GM23338 (cell line): ENCODE measurements at regions not wholly inside any gene's neighbourhood (a gene's known extent, or its start where the extent isn't known, plus 50 kb on each side); places are given as distances from the start of the nearest gene placed in this dataset.

ENCODE experiments used
- ATAC-seq: fragments of 200-7000 bp; cut with Tn5 transposase; 3 replicates; pipeline ENCODE4 v1.9.1; 2020
- DNase-seq: peaks from one replicate; pipeline ENCODE4 v3.0.0-alpha.2; 2015; ENCODE audit warnings: low spot score
- H2AFZ ChIP-seq: fragments of 200-600 bp; sonication (generic); 2 replicates; pipeline ENCODE4 v1.8.0; 2016; ENCODE audit warnings: antibody characterized with exemption, mild to moderate bottlenecking, moderate library complexity
- H3F3A ChIP-seq: fragments of 200-600 bp; sonication (generic); replicated peaks from 2 replicates; pipeline ENCODE4 v1.8.0; 2017; ENCODE audit warnings: antibody characterized with exemption, mixed run types, low read depth
- H3K27ac ChIP-seq: fragments of 200-600 bp; sonication (generic); 2 replicates; pipeline ENCODE4 v1.6.1; 2016; ENCODE audit warnings: low read depth
- H3K27me3 ChIP-seq: fragments of 200-600 bp; sonication (generic); 2 replicates; pipeline ENCODE4 v1.8.0; 2016; ENCODE audit warnings: mild to moderate bottlenecking, mixed run types, moderate library complexity; ENCODE audit not compliant: insufficient read depth
- H3K36me3 ChIP-seq: fragments of 200-600 bp; sonication (generic); 2 replicates; pipeline ENCODE4 v1.8.0; 2016; ENCODE audit warnings: mild to moderate bottlenecking; ENCODE audit not compliant: insufficient read depth
- H3K4me1 ChIP-seq: fragments of 200-600 bp; sonication (generic); 2 replicates; pipeline ENCODE4 v1.8.0; 2016; ENCODE audit warnings: mild to moderate bottlenecking, moderate library complexity; ENCODE audit not compliant: insufficient read depth
- H3K4me2 ChIP-seq: fragments of 200-600 bp; sonication (generic); 2 replicates; pipeline ENCODE4 v1.7.1; 2017; ENCODE audit warnings: mixed run types
- H3K4me3 ChIP-seq: fragments of 200-600 bp; sonication (generic); 2 replicates; pipeline ENCODE4 v1.6.1; 2016; ENCODE audit warnings: mixed run types
- H3K79me2 ChIP-seq: fragments of 200-600 bp; sonication (generic); replicated peaks from 2 replicates; pipeline ENCODE4 v1.8.0; 2017; ENCODE audit warnings: mild to moderate bottlenecking; ENCODE audit not compliant: insufficient read depth
- H3K9me2 ChIP-seq: fragments of 200-600 bp; sonication (generic); 2 replicates; pipeline ENCODE4 v1.8.0; 2017; ENCODE audit not compliant: insufficient read depth
- H4K20me1 ChIP-seq: fragments of 200-600 bp; sonication (generic); replicated peaks from 2 replicates; pipeline ENCODE4 v1.8.0; 2017; ENCODE audit warnings: mild to moderate bottlenecking; ENCODE audit not compliant: insufficient read depth
- H3K27ac Mint-ChIP-seq: 2 replicates; pipeline ENCODE4 v1.8.0; 2020; ENCODE audit warnings: inconsistent platforms, mild to moderate bottlenecking, moderate library complexity, mixed read lengths
- H3K27me3 Mint-ChIP-seq: 3 replicates; pipeline ENCODE4 v1.8.0; 2022; ENCODE audit warnings: low read depth, mild to moderate bottlenecking, moderate library complexity, mixed read lengths, inconsistent platforms; ENCODE audit not compliant: insufficient read depth, poor library complexity
- H3K36me3 Mint-ChIP-seq: 3 replicates; pipeline ENCODE4 v1.8.0; 2021; ENCODE audit warnings: low read depth, mild to moderate bottlenecking, inconsistent platforms, moderate library complexity, mixed read lengths
- H3K4me1 Mint-ChIP-seq: 3 replicates; pipeline ENCODE4 v1.8.0; 2020; ENCODE audit warnings: mild to moderate bottlenecking, inconsistent platforms, mixed read lengths
- H3K4me3 Mint-ChIP-seq: 3 replicates; pipeline ENCODE4 v1.8.0; 2021; ENCODE audit warnings: moderate library complexity, mild to moderate bottlenecking, inconsistent platforms, mixed read lengths
- H3K9me3 Mint-ChIP-seq: 3 replicates; pipeline ENCODE4 v1.8.0; 2020; ENCODE audit warnings: moderate library complexity, mild to moderate bottlenecking, inconsistent platforms, mixed read lengths
- CREB1 ChIP-seq: fragments of 250-450 bp; sonication (Bioruptor Pico); IDR thresholded peaks from 2 replicates; pipeline ENCODE4 v1.5.0; 2020; ENCODE audit warnings: low read depth, mild to moderate bottlenecking, moderate library complexity
- EZH2 ChIP-seq: fragments of 200-600 bp; sonication (generic); IDR thresholded peaks from one replicate; pipeline ENCODE4 v1.8.0; 2017; ENCODE audit warnings: antibody characterized with exemption, mild to moderate bottlenecking, low read depth; ENCODE audit not compliant: unreplicated experiment
- EZH2phosphoT487 ChIP-seq: fragments of 200-600 bp; sonication (generic); IDR thresholded peaks from one replicate; pipeline ENCODE4 v1.8.1; 2018; ENCODE audit warnings: antibody characterized with exemption; ENCODE audit not compliant: unreplicated experiment
- JUNB ChIP-seq: IDR thresholded peaks from one replicate; pipeline ENCODE4 v1.6.1; 2016; ENCODE audit warnings: antibody characterized with exemption; ENCODE audit not compliant: unreplicated experiment
- POLR2AphosphoS5 ChIP-seq: IDR thresholded peaks from 2 replicates; pipeline ENCODE4 v1.6.1; 2016; ENCODE audit warnings: antibody characterized with exemption, low read depth
- ZNF114 ChIP-seq: fragments of 250-450 bp; sonication (Bioruptor Pico); IDR thresholded peaks from 2 replicates; pipeline ENCODE4 v1.5.0; 2020; ENCODE audit warnings: mild to moderate bottlenecking, moderate library complexity
- ZNF331 ChIP-seq: fragments of 250-450 bp; sonication (Bioruptor Pico); IDR thresholded peaks from 2 replicates; pipeline ENCODE4 v1.5.0; 2020; ENCODE audit warnings: low read depth, mild to moderate bottlenecking, moderate library complexity
- TF ChIP-seq, protein P1 (sequence below): fragments of 250-450 bp; sonication (Bioruptor Pico); IDR thresholded peaks from 2 replicates; pipeline ENCODE4 v1.5.0; 2020; ENCODE audit warnings: mild to moderate bottlenecking, moderate library complexity
- TF ChIP-seq, protein P2 (sequence below), 2 experiments: fragments of 200-600 bp in 1 of 2; sonication (generic) in 1 of 2; conservative IDR thresholded peaks; 2 replicates each; pipeline versions ENCODE4 v1.5.1 to v1.6.1; 2016 to 2017; ENCODE audit warnings: antibody characterized with exemption in 2 of 2, low read depth in 2 of 2, mild to moderate bottlenecking in 2 of 2, moderate library complexity in 1 of 2
- TF ChIP-seq, protein P3 (sequence below): IDR thresholded peaks from 2 replicates; pipeline ENCODE4 v1.6.1; 2016; ENCODE audit warnings: antibody characterized with exemption

DNA sequence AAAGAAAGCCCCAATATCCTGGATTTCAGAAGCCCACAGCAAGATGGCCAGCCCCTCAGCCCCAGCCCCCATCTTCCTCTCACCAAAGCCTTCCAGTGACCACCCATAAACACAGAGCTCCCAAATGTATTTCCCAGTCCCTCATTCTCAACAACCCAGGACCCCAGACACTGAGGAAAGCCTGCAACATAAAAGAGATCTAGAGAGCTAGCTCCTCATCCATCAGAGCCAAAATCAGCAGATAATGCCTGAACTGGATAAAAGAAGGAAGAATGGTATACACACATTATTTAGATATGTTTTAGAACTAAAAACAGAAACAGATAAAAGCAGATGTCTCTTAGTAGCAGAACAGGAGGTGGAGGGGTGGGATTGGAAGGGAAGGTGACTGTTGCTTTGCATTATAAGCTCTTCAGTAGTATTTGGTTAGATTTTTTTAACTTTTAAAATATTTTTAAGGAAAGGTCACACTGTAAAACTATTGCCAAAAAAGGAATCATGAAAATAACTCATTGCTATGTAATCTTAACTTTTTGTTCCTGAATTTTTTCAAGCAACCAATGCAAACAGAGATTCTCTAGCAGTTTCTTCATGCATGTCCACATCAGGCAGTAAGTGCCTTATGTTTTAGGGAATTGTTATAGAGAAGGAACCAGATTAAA is 144.2 kb upstream of the PKDCC start:
- peak overlapping the region; percentile 52; the same call in 1 of the 2 replicates for H2AFZ ChIP-seq

More for the DNA sequence above, 144.2 kb upstream of the PKDCC start:
- no peak overlapping the region for H3K4me3 Mint-ChIP-seq
- TF ChIP-seq CREB1 (CRISPR knock-in tag) = no peak
- TF ChIP-seq JUNB = no peak
- TF ChIP-seq, protein P1, sequence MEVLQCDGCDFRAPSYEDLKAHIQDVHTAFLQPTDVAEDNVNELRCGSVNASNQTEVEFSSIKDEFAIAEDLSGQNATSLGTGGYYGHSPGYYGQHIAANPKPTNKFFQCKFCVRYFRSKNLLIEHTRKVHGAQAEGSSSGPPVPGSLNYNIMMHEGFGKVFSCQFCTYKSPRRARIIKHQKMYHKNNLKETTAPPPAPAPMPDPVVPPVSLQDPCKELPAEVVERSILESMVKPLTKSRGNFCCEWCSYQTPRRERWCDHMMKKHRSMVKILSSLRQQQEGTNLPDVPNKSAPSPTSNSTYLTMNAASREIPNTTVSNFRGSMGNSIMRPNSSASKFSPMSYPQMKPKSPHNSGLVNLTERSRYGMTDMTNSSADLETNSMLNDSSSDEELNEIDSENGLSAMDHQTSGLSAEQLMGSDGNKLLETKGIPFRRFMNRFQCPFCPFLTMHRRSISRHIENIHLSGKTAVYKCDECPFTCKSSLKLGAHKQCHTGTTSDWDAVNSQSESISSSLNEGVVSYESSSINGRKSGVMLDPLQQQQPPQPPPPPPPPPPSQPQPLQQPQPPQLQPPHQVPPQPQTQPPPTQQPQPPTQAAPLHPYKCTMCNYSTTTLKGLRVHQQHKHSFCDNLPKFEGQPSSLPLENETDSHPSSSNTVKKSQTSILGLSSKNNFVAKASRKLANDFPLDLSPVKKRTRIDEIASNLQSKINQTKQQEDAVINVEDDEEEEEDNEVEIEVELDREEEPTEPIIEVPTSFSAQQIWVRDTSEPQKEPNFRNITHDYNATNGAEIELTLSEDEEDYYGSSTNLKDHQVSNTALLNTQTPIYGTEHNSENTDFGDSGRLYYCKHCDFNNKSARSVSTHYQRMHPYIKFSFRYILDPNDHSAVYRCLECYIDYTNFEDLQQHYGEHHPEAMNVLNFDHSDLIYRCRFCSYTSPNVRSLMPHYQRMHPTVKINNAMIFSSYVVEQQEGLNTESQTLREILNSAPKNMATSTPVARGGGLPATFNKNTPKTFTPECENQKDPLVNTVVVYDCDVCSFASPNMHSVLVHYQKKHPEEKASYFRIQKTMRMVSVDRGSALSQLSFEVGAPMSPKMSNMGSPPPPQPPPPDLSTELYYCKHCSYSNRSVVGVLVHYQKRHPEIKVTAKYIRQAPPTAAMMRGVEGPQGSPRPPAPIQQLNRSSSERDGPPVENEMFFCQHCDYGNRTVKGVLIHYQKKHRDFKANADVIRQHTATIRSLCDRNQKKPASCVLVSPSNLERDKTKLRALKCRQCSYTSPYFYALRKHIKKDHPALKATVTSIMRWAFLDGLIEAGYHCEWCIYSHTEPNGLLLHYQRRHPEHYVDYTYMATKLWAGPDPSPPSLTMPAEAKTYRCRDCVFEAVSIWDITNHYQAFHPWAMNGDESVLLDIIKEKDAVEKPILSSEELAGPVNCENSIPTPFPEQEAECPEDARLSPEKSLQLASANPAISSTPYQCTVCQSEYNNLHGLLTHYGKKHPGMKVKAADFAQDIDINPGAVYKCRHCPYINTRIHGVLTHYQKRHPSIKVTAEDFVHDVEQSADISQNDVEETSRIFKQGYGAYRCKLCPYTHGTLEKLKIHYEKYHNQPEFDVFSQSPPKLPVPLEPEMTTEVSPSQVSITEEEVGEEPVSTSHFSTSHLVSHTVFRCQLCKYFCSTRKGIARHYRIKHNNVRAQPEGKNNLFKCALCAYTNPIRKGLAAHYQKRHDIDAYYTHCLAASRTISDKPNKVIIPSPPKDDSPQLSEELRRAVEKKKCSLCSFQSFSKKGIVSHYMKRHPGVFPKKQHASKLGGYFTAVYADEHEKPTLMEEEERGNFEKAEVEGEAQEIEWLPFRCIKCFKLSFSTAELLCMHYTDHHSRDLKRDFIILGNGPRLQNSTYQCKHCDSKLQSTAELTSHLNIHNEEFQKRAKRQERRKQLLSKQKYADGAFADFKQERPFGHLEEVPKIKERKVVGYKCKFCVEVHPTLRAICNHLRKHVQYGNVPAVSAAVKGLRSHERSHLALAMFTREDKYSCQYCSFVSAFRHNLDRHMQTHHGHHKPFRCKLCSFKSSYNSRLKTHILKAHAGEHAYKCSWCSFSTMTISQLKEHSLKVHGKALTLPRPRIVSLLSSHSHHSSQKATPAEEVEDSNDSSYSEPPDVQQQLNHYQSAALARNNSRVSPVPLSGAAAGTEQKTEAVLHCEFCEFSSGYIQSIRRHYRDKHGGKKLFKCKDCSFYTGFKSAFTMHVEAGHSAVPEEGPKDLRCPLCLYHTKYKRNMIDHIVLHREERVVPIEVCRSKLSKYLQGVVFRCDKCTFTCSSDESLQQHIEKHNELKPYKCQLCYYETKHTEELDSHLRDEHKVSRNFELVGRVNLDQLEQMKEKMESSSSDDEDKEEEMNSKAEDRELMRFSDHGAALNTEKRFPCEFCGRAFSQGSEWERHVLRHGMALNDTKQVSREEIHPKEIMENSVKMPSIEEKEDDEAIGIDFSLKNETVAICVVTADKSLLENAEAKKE (CRISPR knock-in tag) = no peak
- TF ChIP-seq POLR2AphosphoS5 = no peak
- no peak for TF ChIP-seq ZNF114
- TF ChIP-seq, protein P2, sequence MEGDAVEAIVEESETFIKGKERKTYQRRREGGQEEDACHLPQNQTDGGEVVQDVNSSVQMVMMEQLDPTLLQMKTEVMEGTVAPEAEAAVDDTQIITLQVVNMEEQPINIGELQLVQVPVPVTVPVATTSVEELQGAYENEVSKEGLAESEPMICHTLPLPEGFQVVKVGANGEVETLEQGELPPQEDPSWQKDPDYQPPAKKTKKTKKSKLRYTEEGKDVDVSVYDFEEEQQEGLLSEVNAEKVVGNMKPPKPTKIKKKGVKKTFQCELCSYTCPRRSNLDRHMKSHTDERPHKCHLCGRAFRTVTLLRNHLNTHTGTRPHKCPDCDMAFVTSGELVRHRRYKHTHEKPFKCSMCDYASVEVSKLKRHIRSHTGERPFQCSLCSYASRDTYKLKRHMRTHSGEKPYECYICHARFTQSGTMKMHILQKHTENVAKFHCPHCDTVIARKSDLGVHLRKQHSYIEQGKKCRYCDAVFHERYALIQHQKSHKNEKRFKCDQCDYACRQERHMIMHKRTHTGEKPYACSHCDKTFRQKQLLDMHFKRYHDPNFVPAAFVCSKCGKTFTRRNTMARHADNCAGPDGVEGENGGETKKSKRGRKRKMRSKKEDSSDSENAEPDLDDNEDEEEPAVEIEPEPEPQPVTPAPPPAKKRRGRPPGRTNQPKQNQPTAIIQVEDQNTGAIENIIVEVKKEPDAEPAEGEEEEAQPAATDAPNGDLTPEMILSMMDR (conservative IDR thresholded peaks at IDR 0.05; ENCODE audit: low read depth in 2 of 2) = no peak
- no peak for TF ChIP-seq EZH2
- no peak for TF ChIP-seq ZNF331 (CRISPR knock-in tag)
- TF ChIP-seq, protein P3, sequence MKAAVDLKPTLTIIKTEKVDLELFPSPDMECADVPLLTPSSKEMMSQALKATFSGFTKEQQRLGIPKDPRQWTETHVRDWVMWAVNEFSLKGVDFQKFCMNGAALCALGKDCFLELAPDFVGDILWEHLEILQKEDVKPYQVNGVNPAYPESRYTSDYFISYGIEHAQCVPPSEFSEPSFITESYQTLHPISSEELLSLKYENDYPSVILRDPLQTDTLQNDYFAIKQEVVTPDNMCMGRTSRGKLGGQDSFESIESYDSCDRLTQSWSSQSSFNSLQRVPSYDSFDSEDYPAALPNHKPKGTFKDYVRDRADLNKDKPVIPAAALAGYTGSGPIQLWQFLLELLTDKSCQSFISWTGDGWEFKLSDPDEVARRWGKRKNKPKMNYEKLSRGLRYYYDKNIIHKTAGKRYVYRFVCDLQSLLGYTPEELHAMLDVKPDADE = no peak
- TF ChIP-seq EZH2phosphoT487 = no peak
- Histone ChIP-seq H3K9me2 (0 out of 2 replicates have a peak, but pooled peaks cover 13% of the 10 kb centered on the region), H3K79me2 (no peaks in the 10 kb centered on the region), H3K4me2 (no peak overlapping the region), H4K20me1 (no peaks in the 10 kb centered on the region), H3K4me3 (no peak overlapping the region), H3K27ac (no peak overlapping the region), H3F3A (no peaks in the 10 kb centered on the region), H3K4me1 (no peaks in the 10 kb centered on the region), H3K27me3 (no peaks in the 10 kb centered on the region), H3K36me3 (no peaks in the 10 kb centered on the region)
- no peaks in the 10 kb centered on the region for H3K9me3 Mint-ChIP-seq
- peaks cover 4% of the 10 kb centered on the region for H3K27me3 Mint-ChIP-seq
- no peaks in the 10 kb centered on the region for H3K36me3 Mint-ChIP-seq
- DNase-seq = no peak
- H3K27ac Mint-ChIP-seq = no peak overlapping the region
- no peak for ATAC-seq
- peaks cover 3% of the 10 kb centered on the region; the same call in 2 of the 3 replicates for H3K4me1 Mint-ChIP-seq
